IMR-90 (cell line): ENCODE measurements at regions not wholly inside any gene's neighbourhood (a gene's known extent, or its start where the extent isn't known, plus 50 kb on each side); places are given as distances from the start of the nearest gene placed in this dataset.

Experiments
- ATAC-seq: fragments of 200-7000 bp; cut with Tn5 transposase; 2 replicates; pipeline ENCODE4 v1.9.1; 2020; ENCODE audit warnings: low read depth, mild to moderate bottlenecking, moderate library complexity
- BruUV-seq: library from RNA; stranded (reverse); fragments of 400-500 nt; replicated peaks from 2 replicates; lab custom pipeline; 2021; lab: Mats Ljungman, UMichigan
- CTCF ChIA-PET: fragments of 300-600 bp; formaldehyde crosslinking; extraction: SDS; loops from one replicate; lab custom pipeline; 2021; ENCODE audit warnings: antibody characterized with exemption; lab: Yijun Ruan, JAX
- POLR2A ChIA-PET: fragments of 300-600 bp; sonication (Branson Sonifier 250); formaldehyde crosslinking; loops from one replicate; lab custom pipeline; 2022; ENCODE audit warnings: antibody characterized with exemption; ENCODE audit not compliant: unreplicated experiment; lab: Charles Lee
- DNase-seq: peaks from one replicate; pipeline ENCODE4 v3.0.0; 2013
- H2AFZ ChIP-seq: replicated peaks from 2 replicates; pipeline ENCODE3; 2013; ENCODE audit warnings: low read length, mild to moderate bottlenecking; ENCODE audit not compliant: poor library complexity
- H2AK5ac ChIP-seq: 2 replicates; pipeline ENCODE4 v1.6.1; 2013; ENCODE audit warnings: low read depth, low read length, inconsistent platforms
- H2AK9ac ChIP-seq: replicated peaks from 2 replicates; pipeline ENCODE3; 2013; ENCODE audit warnings: mild to moderate bottlenecking, low read depth, low read length, moderate library complexity; ENCODE audit not compliant: poor library complexity
- H2BK120ac ChIP-seq: 2 replicates; pipeline ENCODE4 v1.6.1; 2013; ENCODE audit warnings: low read depth, low read length, inconsistent platforms
- H2BK15ac ChIP-seq: 3 replicates; pipeline ENCODE4 v1.6.1; 2013; ENCODE audit warnings: low read depth, low read length, inconsistent platforms
- H2BK20ac ChIP-seq: 2 replicates; pipeline ENCODE4 v1.6.1; 2013; ENCODE audit warnings: low read depth, mild to moderate bottlenecking, inconsistent platforms, low read length, moderate library complexity
- H2BK5ac ChIP-seq: 2 replicates; pipeline ENCODE4 v1.6.1; 2013; ENCODE audit warnings: mild to moderate bottlenecking, low read depth, low read length, inconsistent platforms; ENCODE audit not compliant: poor library complexity, severe bottlenecking
- H3K14ac ChIP-seq: replicated peaks from 2 replicates; pipeline ENCODE4 v1.6.1; 2013; ENCODE audit warnings: low read depth, low read length, inconsistent platforms
- H3K18ac ChIP-seq: 2 replicates; pipeline ENCODE4 v1.6.1; 2013; ENCODE audit warnings: low read depth, low read length, control low read depth
- H3K23ac ChIP-seq: 2 replicates; pipeline ENCODE4 v1.6.1; 2013; ENCODE audit warnings: low read depth, low read length, inconsistent platforms
- H3K27ac ChIP-seq: 2 replicates; pipeline ENCODE4 v1.5.1; 2013; ENCODE audit warnings: mild to moderate bottlenecking, control low read depth, low read length; ENCODE audit not compliant: insufficient read depth
- H3K27me3 ChIP-seq: 2 replicates; pipeline ENCODE4 v1.6.1; 2013; ENCODE audit warnings: low read length; ENCODE audit not compliant: control insufficient read depth, insufficient read depth
- H3K36me3 ChIP-seq: 2 replicates; pipeline ENCODE4 v1.6.1; 2013; ENCODE audit warnings: low read length, mixed read lengths; ENCODE audit not compliant: control insufficient read depth, insufficient read depth
- H3K4ac ChIP-seq: 2 replicates; pipeline ENCODE4 v1.6.1; 2013; ENCODE audit warnings: low read depth, low read length, inconsistent platforms
- H3K4me1 ChIP-seq: 2 replicates; pipeline ENCODE4 v1.6.1; 2013; ENCODE audit warnings: low read length, mixed read lengths; ENCODE audit not compliant: control insufficient read depth, insufficient read depth
- H3K4me2 ChIP-seq: 2 replicates; pipeline ENCODE4 v1.6.1; 2013; ENCODE audit warnings: low read depth, mild to moderate bottlenecking, control low read depth, low read length, moderate library complexity
- H3K4me3 ChIP-seq: 2 replicates; pipeline ENCODE4 v1.5.1; 2013; ENCODE audit warnings: low read depth, mild to moderate bottlenecking, control low read depth, low read length, moderate library complexity; ENCODE audit not compliant: insufficient read depth
- H3K56ac ChIP-seq: 2 replicates; pipeline ENCODE4 v1.6.1; 2013; ENCODE audit warnings: low read length, inconsistent platforms; ENCODE audit not compliant: insufficient read depth; ENCODE audit errors: extremely low read depth
- H3K79me1 ChIP-seq, 2 experiments: 2 replicates each; pipeline ENCODE4 v1.6.1; 2013; ENCODE audit warnings: low read length in 2 of 2, inconsistent platforms in 1 of 2, low read depth in 1 of 2
- H3K9ac ChIP-seq: 2 replicates; pipeline ENCODE4 v1.6.1; 2013; ENCODE audit warnings: low read depth, low read length, control low read depth
- H3K9me1 ChIP-seq: 2 replicates; pipeline ENCODE4 v1.6.1; 2013; ENCODE audit warnings: low read length, inconsistent platforms; ENCODE audit not compliant: insufficient read depth
- H3K9me3 ChIP-seq: 2 replicates; pipeline ENCODE4 v1.6.1; 2013; ENCODE audit warnings: low read length; ENCODE audit not compliant: control insufficient read depth, insufficient read depth
- H4K20me1 ChIP-seq: 2 replicates; pipeline ENCODE4 v1.6.1; 2013; ENCODE audit warnings: low read length, inconsistent platforms; ENCODE audit not compliant: insufficient read depth
- H4K5ac ChIP-seq: 2 replicates; pipeline ENCODE4 v1.6.1; 2013; ENCODE audit warnings: mild to moderate bottlenecking, low read depth, low read length, control low read depth
- H4K8ac ChIP-seq, 2 experiments: 2 replicates each; pipeline ENCODE4 v1.6.1; 2013; ENCODE audit warnings: low read depth in 2 of 2, low read length in 2 of 2, control low read depth in 1 of 2, inconsistent platforms in 1 of 2
- H4K91ac ChIP-seq: 2 replicates; pipeline ENCODE4 v1.6.1; 2013; ENCODE audit warnings: low read depth, low read length, inconsistent platforms; ENCODE audit not compliant: insufficient read depth
- WGBS, 2 experiments: methylation state at CpG; one replicate each; pipeline versions ENCODE4 v1.1.5 to v1.1.7; 2013; ENCODE audit warnings: missing lambda C conversion rate in 2 of 2; ENCODE audit not compliant: insufficient read length in 1 of 2; ENCODE audit errors: extremely low coverage in 2 of 2; 5-methylcytosine and 5-hydroxymethylcytosine counted together
- dilution Hi-C: fragments of 300-500 bp; cut with HindIII; formaldehyde crosslinking; loops from one replicate; pipeline ENCODE4 v1.14.3; 2018; ENCODE audit warnings: low sequenced_read_pairs; ENCODE audit not compliant: unreplicated experiment
- in situ Hi-C: fragments of 300-500 bp; cut with MboI; formaldehyde crosslinking; loops from 3 replicates; pipeline ENCODE4 v1.14.3; 2019; ENCODE audit warnings: low sequenced_read_pairs, inconsistent platforms, mixed read lengths
- intact Hi-C: fragments of 100-400 bp; cut with micrococcal nuclease; formaldehyde crosslinking; loops from 2 replicates; pipeline ENCODE4 v1.10.0; 2022
- TF ChIP-seq, protein P1 (sequence below): conservative IDR thresholded peaks from 2 replicates; pipeline ENCODE4 v1.5.1; 2012; ENCODE audit warnings: mild to moderate bottlenecking, low read depth, low read length, improper control_type of control experiment
- TF ChIP-seq, protein P2 (sequence below): fragments of 150-350 bp; IDR thresholded peaks from 2 replicates; pipeline ENCODE4 v1.6.1; 2017; ENCODE audit warnings: mild to moderate bottlenecking, antibody characterized with exemption, low read length, low read depth

DNA sequence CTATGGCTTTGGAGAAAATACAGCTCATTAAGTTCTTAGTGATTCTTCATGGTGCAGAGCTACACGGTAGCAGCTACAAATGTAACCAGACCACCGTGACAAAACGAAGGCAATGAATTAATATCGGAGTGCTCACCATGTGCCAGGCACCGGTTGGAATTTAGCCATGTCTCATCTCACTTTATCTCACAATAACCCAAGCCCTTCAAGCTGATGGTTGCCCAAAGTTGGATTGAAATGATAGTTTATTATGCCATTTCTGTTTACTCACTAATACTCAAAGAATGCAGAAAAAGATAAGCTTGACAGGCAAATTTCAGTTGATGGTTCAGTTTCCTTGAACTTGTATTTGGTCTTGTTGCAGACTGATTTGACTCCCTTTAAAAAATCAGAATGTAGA is 312.6 kb downstream of the SKIDA1 start:
- Histone ChIP-seq H3K18ac (no peak overlapping the region), H3K9me3 (no peaks in the 10 kb centered on the region), H3K4me3 (no peak overlapping the region), H2BK15ac (no peak overlapping the region), H4K91ac (no peak overlapping the region), H3K27ac (no peak overlapping the region), H3K27me3 (no peaks in the 10 kb centered on the region), H3K9me1 (no peaks in the 10 kb centered on the region), H2BK5ac (no peak overlapping the region), H4K5ac (no peak overlapping the region), H4K20me1 (no peaks in the 10 kb centered on the region), H3K79me1 (no peaks in the 10 kb centered on the region), H2BK120ac (no peak overlapping the region), H2AK9ac (no peak overlapping the region), H3K36me3 (no peaks in the 10 kb centered on the region), H3K9ac (no peak overlapping the region), H3K23ac (no peak overlapping the region), H2AFZ (no peak overlapping the region), H2AK5ac (no peak overlapping the region), H4K8ac (no peak overlapping the region), H3K4me2 (no peak overlapping the region), H3K4me1 (no peaks in the 10 kb centered on the region), H3K56ac (no peak overlapping the region), H3K4ac (no peak overlapping the region), H3K14ac (no peak overlapping the region), H2BK20ac (no peak overlapping the region)
- BruUV-seq = no TSS peak
- no peak for DNase-seq
- 40% methylated on average over 1 of the region's 5 CpGs; no CpG with 5 or more reads in 1 of the 2 experiments for WGBS, 2 experiments
- in situ Hi-C loops = no loop called here
- intact Hi-C loops = no loop called here
- POLR2A ChIA-PET = no interaction called here
- dilution Hi-C loops = no loop called here
- TF ChIP-seq, protein P1, sequence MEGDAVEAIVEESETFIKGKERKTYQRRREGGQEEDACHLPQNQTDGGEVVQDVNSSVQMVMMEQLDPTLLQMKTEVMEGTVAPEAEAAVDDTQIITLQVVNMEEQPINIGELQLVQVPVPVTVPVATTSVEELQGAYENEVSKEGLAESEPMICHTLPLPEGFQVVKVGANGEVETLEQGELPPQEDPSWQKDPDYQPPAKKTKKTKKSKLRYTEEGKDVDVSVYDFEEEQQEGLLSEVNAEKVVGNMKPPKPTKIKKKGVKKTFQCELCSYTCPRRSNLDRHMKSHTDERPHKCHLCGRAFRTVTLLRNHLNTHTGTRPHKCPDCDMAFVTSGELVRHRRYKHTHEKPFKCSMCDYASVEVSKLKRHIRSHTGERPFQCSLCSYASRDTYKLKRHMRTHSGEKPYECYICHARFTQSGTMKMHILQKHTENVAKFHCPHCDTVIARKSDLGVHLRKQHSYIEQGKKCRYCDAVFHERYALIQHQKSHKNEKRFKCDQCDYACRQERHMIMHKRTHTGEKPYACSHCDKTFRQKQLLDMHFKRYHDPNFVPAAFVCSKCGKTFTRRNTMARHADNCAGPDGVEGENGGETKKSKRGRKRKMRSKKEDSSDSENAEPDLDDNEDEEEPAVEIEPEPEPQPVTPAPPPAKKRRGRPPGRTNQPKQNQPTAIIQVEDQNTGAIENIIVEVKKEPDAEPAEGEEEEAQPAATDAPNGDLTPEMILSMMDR = no peak
- TF ChIP-seq, protein P2, sequence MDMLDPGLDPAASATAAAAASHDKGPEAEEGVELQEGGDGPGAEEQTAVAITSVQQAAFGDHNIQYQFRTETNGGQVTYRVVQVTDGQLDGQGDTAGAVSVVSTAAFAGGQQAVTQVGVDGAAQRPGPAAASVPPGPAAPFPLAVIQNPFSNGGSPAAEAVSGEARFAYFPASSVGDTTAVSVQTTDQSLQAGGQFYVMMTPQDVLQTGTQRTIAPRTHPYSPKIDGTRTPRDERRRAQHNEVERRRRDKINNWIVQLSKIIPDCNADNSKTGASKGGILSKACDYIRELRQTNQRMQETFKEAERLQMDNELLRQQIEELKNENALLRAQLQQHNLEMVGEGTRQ = no peak
- ATAC-seq = no peak
- CTCF ChIA-PET = interaction anchor here (0.6 kb wide), 1 partner anchor 184 kb away, joined by 5 read pairs; no protein-coding TSS in a partner anchor
